ENCODE measurements at regions not wholly inside any gene's neighbourhood (a gene's known extent, or its start where the extent isn't known, plus 50 kb on each side); places are given as distances from the start of the nearest gene placed in this dataset.

GRCh38 chr13:90187478-90188350 is 1159.8 kb upstream of the MIR17HG start:
- DNase-seq (ENCODE audit: low spot score), result no peak
- H3K27ac Mint-ChIP-seq (ENCODE audit: unreplicated experiment), result no peak overlapping the region
- TF ChIP-seq CTCF (IDR thresholded peaks at IDR 0.05; ENCODE audit: unreplicated experiment), result no peak
- H3K4me1 Mint-ChIP-seq (ENCODE audit: unreplicated experiment), result no peaks in the 10 kb centered on the region
- H3K27me3 Mint-ChIP-seq (ENCODE audit: unreplicated experiment), result no peaks in the 10 kb centered on the region
- no peak overlapping the region for H3K4me3 Mint-ChIP-seq (ENCODE audit: unreplicated experiment)
- H3K36me3 Mint-ChIP-seq (ENCODE audit: low read depth, unreplicated experiment), result no peaks in the 10 kb centered on the region
- H3K9me3 Mint-ChIP-seq (ENCODE audit: unreplicated experiment), result no peaks in the 10 kb centered on the region

- Mint-ChIP-seq H3K4me3 (ENCODE audit: unreplicated experiment) (no peak overlapping the region), H3K27me3 (ENCODE audit: unreplicated experiment) (no peaks in the 10 kb centered on the region), H3K27ac (ENCODE audit: unreplicated experiment) (no peak overlapping the region), H3K36me3 (ENCODE audit: low read depth, unreplicated experiment) (no peaks in the 10 kb centered on the region), H3K9me3 (ENCODE audit: unreplicated experiment) (no peaks in the 10 kb centered on the region), H3K4me1 (ENCODE audit: unreplicated experiment) (no peaks in the 10 kb centered on the region)
- DNase-seq (ENCODE audit: low spot score), result no peak
- no peak for TF ChIP-seq CTCF (IDR thresholded peaks at IDR 0.05; ENCODE audit: unreplicated experiment)
These were observed 1159.2 kb upstream of the MIR17HG start for GRCh38 chr13:90188351-90188636.

- H3K27me3 Mint-ChIP-seq (ENCODE audit: unreplicated experiment), result peaks cover 2% of the 10 kb centered on the region
- no peaks in the 10 kb centered on the region for H3K4me1 Mint-ChIP-seq (ENCODE audit: unreplicated experiment)
- H3K36me3 Mint-ChIP-seq (ENCODE audit: low read depth, unreplicated experiment), result no peaks in the 10 kb centered on the region
- no peaks in the 10 kb centered on the region for H3K9me3 Mint-ChIP-seq (ENCODE audit: unreplicated experiment)
- H3K4me3 Mint-ChIP-seq (ENCODE audit: unreplicated experiment), result no peak overlapping the region
- TF ChIP-seq CTCF (IDR thresholded peaks at IDR 0.05; ENCODE audit: unreplicated experiment), result no peak
- no peak overlapping the region for H3K27ac Mint-ChIP-seq (ENCODE audit: unreplicated experiment)
- no peak for DNase-seq (ENCODE audit: low spot score)
These were observed 1149.8 kb upstream of the MIR17HG start for GRCh38 chr13:90197722-90198121.

GRCh38 chr13:90201202-90201601 is 1146.3 kb upstream of the MIR17HG start:
- TF ChIP-seq CTCF (IDR thresholded peaks at IDR 0.05; ENCODE audit: unreplicated experiment), result no peak
- Mint-ChIP-seq H3K4me1 (ENCODE audit: unreplicated experiment) (no peaks in the 10 kb centered on the region), H3K27me3 (ENCODE audit: unreplicated experiment) (peaks cover 2% of the 10 kb centered on the region), H3K9me3 (ENCODE audit: unreplicated experiment) (no peaks in the 10 kb centered on the region), H3K4me3 (ENCODE audit: unreplicated experiment) (no peak overlapping the region), H3K27ac (ENCODE audit: unreplicated experiment) (no peak overlapping the region), H3K36me3 (ENCODE audit: low read depth, unreplicated experiment) (no peaks in the 10 kb centered on the region)
- DNase-seq (ENCODE audit: low spot score), result no peak

GRCh38 chr13:90201676-90202460 is 1145.6 kb upstream of the MIR17HG start:
- Mint-ChIP-seq H3K27me3 (ENCODE audit: unreplicated experiment) (peaks cover 2% of the 10 kb centered on the region), H3K27ac (ENCODE audit: unreplicated experiment) (no peak overlapping the region)

More at GRCh38 chr13:90201676-90202460, 1145.6 kb upstream of the MIR17HG start:
- TF ChIP-seq CTCF (IDR thresholded peaks at IDR 0.05; ENCODE audit: unreplicated experiment), result no peak
- no peak for DNase-seq (ENCODE audit: low spot score)
- no peaks in the 10 kb centered on the region for H3K9me3 Mint-ChIP-seq (ENCODE audit: unreplicated experiment)
- no peak overlapping the region for H3K4me3 Mint-ChIP-seq (ENCODE audit: unreplicated experiment)
- no peaks in the 10 kb centered on the region for H3K4me1 Mint-ChIP-seq (ENCODE audit: unreplicated experiment)
- H3K36me3 Mint-ChIP-seq (ENCODE audit: low read depth, unreplicated experiment), result no peaks in the 10 kb centered on the region
